GM12872 (cell line): ENCODE measurements at regions not wholly inside any gene's neighbourhood (a gene's known extent, or its start where the extent isn't known, plus 50 kb on each side); places are given as distances from the start of the nearest gene placed in this dataset.

ENCODE experiments used
- CTCF ChIP-seq: IDR thresholded peaks from 3 replicates; pipeline ENCODE4 v1.5.1; 2011; ENCODE audit warnings: low read depth, mild to moderate bottlenecking, low read length, moderate library complexity; ENCODE audit not compliant: insufficient read depth

- TF ChIP-seq CTCF: no peak
These were observed 128.3 kb downstream of the AACS start for GRCh38 chr12:125193376-125194152.

DNA sequence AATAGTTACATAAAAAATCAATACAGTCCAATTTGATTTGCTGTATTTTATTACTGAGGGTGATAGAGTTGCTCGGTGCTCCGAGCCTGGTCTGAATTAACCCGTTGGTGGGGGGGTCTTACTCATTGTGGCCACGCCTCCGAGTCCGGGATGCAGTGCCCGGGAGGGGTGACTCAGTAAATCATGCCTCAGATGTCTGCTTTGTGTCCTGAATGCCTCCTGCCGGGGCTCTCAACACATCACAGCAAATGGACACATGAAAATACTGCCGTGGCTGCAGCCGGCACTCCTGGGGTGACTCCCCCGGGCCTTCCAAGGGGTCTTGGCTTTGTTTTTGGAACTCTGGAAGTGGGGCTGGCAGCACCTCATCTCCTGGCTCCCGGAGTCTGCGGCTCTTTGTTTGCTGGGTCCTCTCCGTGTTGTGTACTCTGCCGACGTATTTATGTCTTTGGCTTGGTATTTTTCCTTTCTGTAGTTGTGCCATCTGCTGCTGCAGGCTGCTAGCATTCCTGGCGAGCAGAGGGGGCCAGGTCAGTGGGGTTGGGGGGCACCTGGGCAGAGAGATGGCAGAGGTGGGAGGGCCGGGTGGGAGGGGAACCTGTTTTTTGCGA lies 129.0 kb downstream of the AACS start:
- TF ChIP-seq CTCF: no peak

- TF ChIP-seq CTCF: no peak
These were observed 129.8 kb downstream of the AACS start for GRCh38 chr12:125194987-125195386.

DNA sequence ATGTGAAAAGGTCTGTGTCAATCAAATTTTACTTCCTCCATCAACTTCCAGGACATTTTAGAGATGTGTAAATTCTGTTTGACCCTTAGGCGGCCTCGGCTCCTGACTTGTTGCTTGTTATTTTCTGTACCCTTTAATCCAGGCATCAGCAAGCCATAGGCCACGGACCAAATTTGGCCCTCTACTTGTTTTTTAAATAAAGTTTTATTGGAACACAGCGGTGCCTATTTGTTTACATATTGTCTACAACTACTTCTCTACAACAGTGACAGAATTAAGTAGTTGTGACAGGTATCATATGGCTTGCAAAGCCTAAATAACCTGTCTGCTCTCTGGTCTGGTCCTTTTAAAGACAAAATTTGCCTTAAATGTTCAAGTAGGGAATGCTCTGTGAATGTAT lies 132.1 kb downstream of the AACS start:
- no peak for TF ChIP-seq CTCF

DNA sequence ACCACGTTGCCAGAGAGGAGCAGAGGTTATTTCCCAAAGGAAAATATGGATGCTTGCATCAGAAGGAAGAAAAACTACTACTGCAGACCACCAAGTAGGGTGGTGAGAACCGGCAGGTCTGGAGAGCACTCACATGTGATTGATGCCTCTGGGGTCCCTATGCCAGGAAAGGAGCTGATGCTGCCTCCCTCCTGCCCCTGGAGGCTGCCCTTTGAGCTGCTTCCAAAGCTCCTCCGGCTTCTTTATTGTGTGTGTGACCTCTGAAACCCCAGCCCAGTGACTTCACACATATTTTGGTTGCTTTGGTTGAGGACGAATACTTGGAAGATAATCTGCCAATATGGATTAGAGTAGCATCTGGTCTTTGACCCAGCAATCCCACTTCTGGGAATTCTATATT lies 133.4 kb downstream of the AACS start:
- 0 out of 3 replicates have a peak, but pooled peaks have one; percentile 6 for TF ChIP-seq CTCF

GRCh38 chr12:125201090-125201489 lies 135.9 kb downstream of the AACS start:
- TF ChIP-seq CTCF: no peak

GRCh38 chr12:125201940-125202339 lies 136.7 kb downstream of the AACS start:
- TF ChIP-seq CTCF: no peak
